ENCODE measurements at regions not wholly inside any gene's neighbourhood (a gene's known extent, or its start where the extent isn't known, plus 50 kb on each side); places are given as distances from the start of the nearest gene placed in this dataset.

DNA sequence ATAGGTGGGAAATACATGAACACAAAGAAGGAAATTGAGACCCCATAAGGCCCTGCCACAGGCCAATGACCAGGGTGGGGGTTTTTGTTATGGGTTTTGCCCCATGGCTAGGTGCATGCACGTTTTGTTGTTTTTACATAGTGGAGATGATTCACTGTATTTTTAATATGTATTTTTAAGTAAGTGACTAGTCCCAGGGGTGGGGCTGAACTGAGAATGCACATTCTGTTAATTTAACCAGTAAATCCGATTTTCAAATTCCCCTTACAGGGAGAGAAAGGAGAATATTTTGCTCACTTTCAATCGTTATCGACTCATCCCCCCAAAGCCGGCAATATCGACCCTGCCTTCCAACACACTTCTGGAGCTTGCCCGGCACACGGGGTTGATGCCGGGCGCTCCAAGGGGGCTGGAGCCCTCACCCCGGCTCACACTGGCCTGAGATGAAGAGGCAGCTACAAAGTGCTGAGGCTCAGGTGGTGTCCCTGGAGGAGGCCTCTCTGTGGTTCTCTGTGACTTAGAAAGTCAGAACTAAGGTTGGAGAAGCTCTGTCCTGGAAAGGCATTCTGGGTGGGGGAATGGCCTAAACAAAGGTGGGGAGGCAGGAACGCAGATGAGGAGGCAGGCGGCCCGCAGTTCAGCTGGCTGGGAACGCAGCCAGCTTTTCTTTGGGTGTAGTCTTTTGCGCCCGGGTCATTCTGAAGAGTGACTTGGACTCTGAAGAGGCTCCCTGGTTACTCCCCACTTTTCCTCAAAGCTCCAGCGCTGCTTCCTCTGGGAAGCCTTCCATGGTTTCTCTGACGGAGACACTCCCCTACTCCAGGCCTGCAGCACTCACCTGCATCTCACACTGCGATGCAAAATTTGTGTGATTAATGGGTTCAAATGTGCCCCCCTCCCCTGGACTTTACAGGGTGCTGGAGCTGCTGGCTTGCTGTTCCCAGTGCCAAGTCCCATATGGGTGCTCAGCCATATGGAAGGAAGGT is 50.7 kb upstream of the DLK1 start:
- H3K36me3 ChIP-seq = no peaks in the 10 kb centered on the region
- no peak for DNase-seq (ENCODE audit: low spot score in 2 of 2)
- TF ChIP-seq, protein P1, sequence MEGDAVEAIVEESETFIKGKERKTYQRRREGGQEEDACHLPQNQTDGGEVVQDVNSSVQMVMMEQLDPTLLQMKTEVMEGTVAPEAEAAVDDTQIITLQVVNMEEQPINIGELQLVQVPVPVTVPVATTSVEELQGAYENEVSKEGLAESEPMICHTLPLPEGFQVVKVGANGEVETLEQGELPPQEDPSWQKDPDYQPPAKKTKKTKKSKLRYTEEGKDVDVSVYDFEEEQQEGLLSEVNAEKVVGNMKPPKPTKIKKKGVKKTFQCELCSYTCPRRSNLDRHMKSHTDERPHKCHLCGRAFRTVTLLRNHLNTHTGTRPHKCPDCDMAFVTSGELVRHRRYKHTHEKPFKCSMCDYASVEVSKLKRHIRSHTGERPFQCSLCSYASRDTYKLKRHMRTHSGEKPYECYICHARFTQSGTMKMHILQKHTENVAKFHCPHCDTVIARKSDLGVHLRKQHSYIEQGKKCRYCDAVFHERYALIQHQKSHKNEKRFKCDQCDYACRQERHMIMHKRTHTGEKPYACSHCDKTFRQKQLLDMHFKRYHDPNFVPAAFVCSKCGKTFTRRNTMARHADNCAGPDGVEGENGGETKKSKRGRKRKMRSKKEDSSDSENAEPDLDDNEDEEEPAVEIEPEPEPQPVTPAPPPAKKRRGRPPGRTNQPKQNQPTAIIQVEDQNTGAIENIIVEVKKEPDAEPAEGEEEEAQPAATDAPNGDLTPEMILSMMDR (IDR thresholded peaks at IDR 0.05) = no peak
- intact Hi-C loops (cut with DNase I) = no loop called here
- H3K27me3 ChIP-seq = no peaks in the 10 kb centered on the region
- H3K4me3 ChIP-seq = no peak overlapping the region
- no peaks in the 10 kb centered on the region for H3K9me3 ChIP-seq
- H3K4me1 ChIP-seq = no peaks in the 10 kb centered on the region
- no peak overlapping the region for H3K27ac ChIP-seq

Data from ascending aorta (tissue), 2 donors.